H9 (cell line): ENCODE measurements at regions not wholly inside any gene's neighbourhood (a gene's known extent, or its start where the extent isn't known, plus 50 kb on each side); places are given as distances from the start of the nearest gene placed in this dataset.

ENCODE experiments used
- DNase-seq: peaks from one replicate; pipeline ENCODE4 v3.0.0-alpha.2; 2017
- H2AFZ ChIP-seq: one replicate; pipeline ENCODE4 v1.6.1; 2013; ENCODE audit warnings: mild to moderate bottlenecking, low read length, control low read depth, moderate library complexity
- H2AK5ac ChIP-seq: 2 replicates; pipeline ENCODE4 v1.6.1; 2013; ENCODE audit warnings: low read length, control low read depth, mixed read lengths; ENCODE audit not compliant: insufficient read length
- H2BK120ac ChIP-seq: one replicate; pipeline ENCODE4 v1.6.1; 2013; ENCODE audit warnings: low read depth, mild to moderate bottlenecking, low read length, control low read depth, inconsistent platforms; ENCODE audit not compliant: poor library complexity, severe bottlenecking
- H2BK12ac ChIP-seq: 2 replicates; pipeline ENCODE4 v1.6.1; 2013; ENCODE audit warnings: low read length, control low read depth, mixed read lengths, low read depth; ENCODE audit not compliant: insufficient read length
- H2BK15ac ChIP-seq: 2 replicates; pipeline ENCODE4 v1.6.1; 2013; ENCODE audit warnings: low read depth, low read length, control low read depth
- H2BK20ac ChIP-seq: one replicate; pipeline ENCODE4 v1.6.1; 2013; ENCODE audit warnings: low read depth, mild to moderate bottlenecking, low read length, control low read depth, inconsistent platforms; ENCODE audit not compliant: poor library complexity, severe bottlenecking
- H2BK5ac ChIP-seq: 2 replicates; pipeline ENCODE4 v1.6.1; 2013; ENCODE audit warnings: low read length, control low read depth, mixed read lengths; ENCODE audit not compliant: insufficient read length
- H3K14ac ChIP-seq: 2 replicates; pipeline ENCODE4 v1.6.1; 2013; ENCODE audit warnings: low read length, control low read depth; ENCODE audit not compliant: insufficient read depth
- H3K18ac ChIP-seq: 2 replicates; pipeline ENCODE4 v1.6.1; 2013; ENCODE audit warnings: low read depth, mild to moderate bottlenecking, mixed read lengths, low read length, control low read depth; ENCODE audit not compliant: insufficient read length
- H3K23ac ChIP-seq: 2 replicates; pipeline ENCODE4 v1.6.1; 2013; ENCODE audit warnings: low read length, control low read depth, mixed read lengths, low read depth; ENCODE audit not compliant: insufficient read length
- H3K23me2 ChIP-seq: 2 replicates; pipeline ENCODE4 v1.6.1; 2013; ENCODE audit warnings: low read depth, mild to moderate bottlenecking, mixed read lengths, low read length, control low read depth; ENCODE audit not compliant: insufficient read length, poor library complexity, severe bottlenecking
- H3K27ac ChIP-seq: 2 replicates; pipeline ENCODE4 v1.5.1; 2013; ENCODE audit warnings: low read length, control low read depth, mixed read lengths, low read depth; ENCODE audit not compliant: insufficient read length
- H3K27me3 ChIP-seq: 2 replicates; pipeline ENCODE4 v1.6.1; 2013; ENCODE audit warnings: low read length, control low read depth, inconsistent platforms; ENCODE audit not compliant: insufficient read depth
- H3K4ac ChIP-seq: 2 replicates; pipeline ENCODE4 v1.6.1; 2013; ENCODE audit warnings: low read depth, mild to moderate bottlenecking, control low read depth, inconsistent platforms, low read length, moderate library complexity
- H3K4me1 ChIP-seq: 2 replicates; pipeline ENCODE4 v1.6.1; 2013; ENCODE audit warnings: low read length, control low read depth, inconsistent platforms; ENCODE audit not compliant: insufficient read depth
- H3K4me2 ChIP-seq: 2 replicates; pipeline ENCODE4 v1.6.1; 2013; ENCODE audit warnings: low read length, control low read depth, mixed read lengths; ENCODE audit not compliant: insufficient read length, insufficient read depth
- H3K56ac ChIP-seq: 2 replicates; pipeline ENCODE4 v1.6.1; 2013; ENCODE audit warnings: low read depth, mild to moderate bottlenecking, mixed read lengths, low read length, control low read depth; ENCODE audit not compliant: insufficient read length
- H3K79me1 ChIP-seq: 2 replicates; pipeline ENCODE4 v1.6.1; 2013; ENCODE audit warnings: low read depth, mild to moderate bottlenecking, moderate library complexity, low read length, control low read depth, inconsistent platforms; ENCODE audit not compliant: insufficient read depth, poor library complexity, severe bottlenecking
- H3K79me2 ChIP-seq: 2 replicates; pipeline ENCODE4 v1.6.1; 2013; ENCODE audit warnings: low read length, control low read depth, inconsistent platforms; ENCODE audit not compliant: insufficient read depth
- H3K9ac ChIP-seq: 2 replicates; pipeline ENCODE4 v1.6.1; 2013; ENCODE audit warnings: low read length, control low read depth, mixed read lengths; ENCODE audit not compliant: insufficient read length; ENCODE audit errors: extremely low read depth
- H3K9me3 ChIP-seq: one replicate; pipeline ENCODE4 v1.6.1; 2013; ENCODE audit warnings: low read depth, low read length, inconsistent platforms; ENCODE audit not compliant: control insufficient read depth
- H3T11ph ChIP-seq: one replicate; pipeline ENCODE4 v1.6.1; 2013; ENCODE audit warnings: mild to moderate bottlenecking, low read length, control low read depth, inconsistent platforms
- H4K20me1 ChIP-seq: one replicate; pipeline ENCODE4 v1.6.1; 2013; ENCODE audit not compliant: control insufficient read depth, insufficient read length, insufficient read depth
- H4K5ac ChIP-seq: 2 replicates; pipeline ENCODE4 v1.6.1; 2013; ENCODE audit warnings: low read depth, mild to moderate bottlenecking, mixed read lengths, low read length, control low read depth; ENCODE audit not compliant: insufficient read length
- H4K8ac ChIP-seq: replicated peaks from 2 replicates; pipeline ENCODE4 v1.6.1; 2013; ENCODE audit warnings: low read length, control low read depth, mixed read lengths, low read depth; ENCODE audit not compliant: insufficient read length
- H4K91ac ChIP-seq: 2 replicates; pipeline ENCODE4 v1.6.1; 2013; ENCODE audit warnings: low read depth, mild to moderate bottlenecking, moderate library complexity, mixed read lengths, low read length, control low read depth; ENCODE audit not compliant: insufficient read length
- H3K27ac Mint-ChIP-seq, 3 experiments: 2 replicates in 2 of 3; 3 replicates in 1 of 3; pipeline ENCODE4 v1.8.0; 2020 to 2021; ENCODE audit warnings: mixed read lengths in 3 of 3, mild to moderate bottlenecking in 1 of 3, moderate library complexity in 1 of 3
- H3K27me3 Mint-ChIP-seq: 2 replicates; pipeline ENCODE4 v1.8.0; 2021; ENCODE audit warnings: low read depth, mild to moderate bottlenecking, moderate library complexity, mixed read lengths
- H3K36me3 Mint-ChIP-seq, 3 experiments: 2 replicates in 2 of 3; 3 replicates in 1 of 3; pipeline ENCODE4 v1.8.0; 2020 to 2021; ENCODE audit warnings: low read depth in 3 of 3, mixed read lengths in 3 of 3; ENCODE audit not compliant: insufficient read depth in 1 of 3
- H3K4me1 Mint-ChIP-seq, 2 experiments: 2 replicates each; pipeline ENCODE4 v1.8.0; 2020; ENCODE audit warnings: mixed read lengths in 2 of 2
- H3K4me3 Mint-ChIP-seq, 2 experiments: 2 replicates in 1 of 2; 3 replicates in 1 of 2; pipeline ENCODE4 v1.8.0; 2020 to 2021; ENCODE audit warnings: mild to moderate bottlenecking in 2 of 2, mixed read lengths in 2 of 2, moderate library complexity in 1 of 2
- H3K9me3 Mint-ChIP-seq, 2 experiments: 2 replicates in 1 of 2; 3 replicates in 1 of 2; pipeline ENCODE4 v1.8.0; 2020; ENCODE audit warnings: mild to moderate bottlenecking in 2 of 2, mixed read lengths in 2 of 2, moderate library complexity in 1 of 2
- CTCF ChIP-seq: fragments of 200-600 bp; sonication (generic); conservative IDR thresholded peaks from 3 replicates; pipeline ENCODE4 v1.8.0; 2021; ENCODE audit warnings: antibody characterized with exemption, mild to moderate bottlenecking
- WGBS: extraction: QIAGEN DNeasy Blood & Tissue Kit; methylation state at CpG from one replicate; pipeline ENCODE4 v1.1.7; 2013; ENCODE audit warnings: missing lambda C conversion rate, low lambda C conversion rate, mixed read lengths; ENCODE audit not compliant: insufficient read length; ENCODE audit errors: extremely low coverage; 5-methylcytosine and 5-hydroxymethylcytosine counted together

GRCh38 chr1:192439373-192440025 is 122.7 kb downstream of the RGS21 start:
- Histone ChIP-seq H2BK15ac (no peak overlapping the region), H3K27me3 (no peaks in the 10 kb centered on the region), H3K23me2 (no peaks in the 10 kb centered on the region), H3K27ac (no peak overlapping the region), H3K79me2 (no peaks in the 10 kb centered on the region), H2BK12ac (no peak overlapping the region), H3K9ac (no peak overlapping the region), H4K5ac (no peak overlapping the region), H3K4ac (no peak overlapping the region), H2BK20ac (no peak overlapping the region), H4K8ac (no peak overlapping the region), H2BK5ac (no peak overlapping the region), H3K56ac (no peak overlapping the region), H3T11ph (no peak overlapping the region), H2AFZ (no peak overlapping the region), H3K18ac (no peak overlapping the region), H2BK120ac (no peak overlapping the region), H3K79me1 (no peaks in the 10 kb centered on the region), H3K4me1 (no peaks in the 10 kb centered on the region; the same call in 1 of the 2 replicates), H4K20me1 (no peaks in the 10 kb centered on the region), H3K23ac (no peak overlapping the region), H3K14ac (no peak overlapping the region), H2AK5ac (no peak overlapping the region), H3K4me2 (no peak overlapping the region), H4K91ac (no peak overlapping the region), H3K9me3 (no peaks in the 10 kb centered on the region)
- H3K36me3 Mint-ChIP-seq, result no peaks in the 10 kb centered on the region
- H3K9me3 Mint-ChIP-seq, result no peaks in the 10 kb centered on the region
- peaks cover 0 to 2% of the 10 kb centered on the region in 2 experiments; a peak in 1 of 4 replicates for H3K4me1 Mint-ChIP-seq
- no peak overlapping the region for H3K4me3 Mint-ChIP-seq
- no peak for TF ChIP-seq CTCF
- no peaks in the 10 kb centered on the region; the same call in none of the 2 replicates for H3K27me3 Mint-ChIP-seq
- H3K27ac Mint-ChIP-seq, result no peak overlapping the region
- no CpG with 5 or more reads among the region's 6 CpGs for WGBS
- DNase-seq, result no peak
